Right lobe of liver (tissue), 6 donors: ENCODE measurements at regions not wholly inside any gene's neighbourhood (a gene's known extent, or its start where the extent isn't known, plus 50 kb on each side); places are given as distances from the start of the nearest gene placed in this dataset.

Experiments
- ATAC-seq, 4 donors: fragments of 200-7000 bp; cut with Tn5 transposase; one replicate each; pipeline ENCODE4 v1.9.1; 2020; ENCODE audit warnings: mild to moderate bottlenecking in 4 of 4, moderate library complexity in 4 of 4
- DNase-seq, 3 donors: peaks; one replicate each; pipeline ENCODE4 v3.0.0-alpha.2; 2020
- H3K27ac ChIP-seq, 3 donors: fragments of 200-600 bp; one replicate each; pipeline ENCODE4 v1.8.0; 2022
- H3K27me3 ChIP-seq, 2 donors: fragments of 200-600 bp; one replicate each; pipeline ENCODE4 v1.8.0; 2022
- H3K36me3 ChIP-seq, 4 donors: fragments of 200-600 bp; sonication (generic) in 1 of 4; one replicate each; pipeline versions ENCODE4 v1.5.1 to v1.8.0; 2017 to 2022; ENCODE audit warnings: control low read depth in 1 of 4
- H3K4me1 ChIP-seq, 4 donors: fragments of 200-600 bp; sonication (generic) in 1 of 4; one replicate each; pipeline versions ENCODE4 v1.5.1 to v1.8.0; 2017 to 2022; ENCODE audit warnings: control low read depth in 1 of 4
- H3K4me3 ChIP-seq, 3 donors: fragments of 200-600 bp; one replicate each; pipeline ENCODE4 v1.8.0; 2022
- H3K9me3 ChIP-seq, 4 donors: fragments of 200-600 bp; sonication (generic) in 1 of 4; one replicate each; pipeline versions ENCODE4 v1.5.1 to v1.8.0; 2017 to 2022; ENCODE audit warnings: control low read depth in 1 of 4
- WGBS: methylation state at CpG from one replicate; pipeline ENCODE4 v1.1.6; 2018; ENCODE audit warnings: low coverage, low lambda C conversion rate; ENCODE audit not compliant: insufficient coverage; ENCODE audit errors: missing lambda C conversion rate; 5-methylcytosine and 5-hydroxymethylcytosine counted together
- intact Hi-C, 2 donors: fragments of 100-400 bp; cut with DNase I; formaldehyde crosslinking; loops; one replicate each; pipeline versions ENCODE4 v1.11.2 to v1.14.1; 2022
- small RNA-seq, 2 experiments: library from RNA; depleted of rRNA; stranded (forward); fragments of <200 nt; gene quantifications; one replicate each; pipeline ENCODE3, GENCODE V24; 2016
- TF ChIP-seq, protein P1 (sequence below), 4 donors: fragments of 200-600 bp in 3 of 4; fragments of 450-650 bp in 1 of 4; IDR thresholded peaks; one replicate each; pipeline versions ENCODE4 v1.5.1 to v1.8.0; 2016 to 2022; ENCODE audit warnings: antibody characterized with exemption in 4 of 4, mild to moderate bottlenecking in 2 of 4
- donor health status: DM: no; HTN: yes; CAD: no.
- donor health status: DM: no; HTN: no; CAD: no.
- donor health status: DM: no; HTN: no; CAD: no.
- donor health status: DM: no; HTN: yes; CAD: no.
- donor health status: DM: no; HTN: yes; CAD: no.

DNA sequence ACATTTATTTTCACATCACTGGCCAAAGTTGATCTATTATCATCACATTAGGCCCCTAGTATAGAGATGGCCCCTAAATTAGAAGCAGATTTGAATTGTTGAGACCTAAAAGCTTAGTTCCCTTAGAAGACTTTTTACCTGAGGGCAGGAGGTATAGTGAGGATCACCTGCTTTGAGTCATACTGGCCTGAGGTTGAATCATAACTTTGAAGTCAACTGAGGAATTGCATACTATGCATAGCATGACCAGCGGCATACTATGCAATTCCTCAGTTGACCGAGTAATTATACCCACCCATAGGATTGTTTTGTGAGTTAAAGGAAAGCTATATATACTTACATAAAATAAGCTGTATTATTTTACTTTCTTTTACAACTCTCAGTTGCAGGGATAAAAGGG is 50.3 kb upstream of the DPH5 start:
- no peak for ATAC-seq
- peaks cover 0 to 3% (median 0%) of the 10 kb centered on the region in 4 donors for H3K36me3 ChIP-seq
- no peak for DNase-seq
- no peak overlapping the region for H3K4me3 ChIP-seq
- no peak overlapping the region for H3K27ac ChIP-seq
- TF ChIP-seq, protein P1, sequence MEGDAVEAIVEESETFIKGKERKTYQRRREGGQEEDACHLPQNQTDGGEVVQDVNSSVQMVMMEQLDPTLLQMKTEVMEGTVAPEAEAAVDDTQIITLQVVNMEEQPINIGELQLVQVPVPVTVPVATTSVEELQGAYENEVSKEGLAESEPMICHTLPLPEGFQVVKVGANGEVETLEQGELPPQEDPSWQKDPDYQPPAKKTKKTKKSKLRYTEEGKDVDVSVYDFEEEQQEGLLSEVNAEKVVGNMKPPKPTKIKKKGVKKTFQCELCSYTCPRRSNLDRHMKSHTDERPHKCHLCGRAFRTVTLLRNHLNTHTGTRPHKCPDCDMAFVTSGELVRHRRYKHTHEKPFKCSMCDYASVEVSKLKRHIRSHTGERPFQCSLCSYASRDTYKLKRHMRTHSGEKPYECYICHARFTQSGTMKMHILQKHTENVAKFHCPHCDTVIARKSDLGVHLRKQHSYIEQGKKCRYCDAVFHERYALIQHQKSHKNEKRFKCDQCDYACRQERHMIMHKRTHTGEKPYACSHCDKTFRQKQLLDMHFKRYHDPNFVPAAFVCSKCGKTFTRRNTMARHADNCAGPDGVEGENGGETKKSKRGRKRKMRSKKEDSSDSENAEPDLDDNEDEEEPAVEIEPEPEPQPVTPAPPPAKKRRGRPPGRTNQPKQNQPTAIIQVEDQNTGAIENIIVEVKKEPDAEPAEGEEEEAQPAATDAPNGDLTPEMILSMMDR (IDR thresholded peaks at IDR 0.05), result no peak
- H3K27me3 ChIP-seq, result no peaks in the 10 kb centered on the region
- 89% methylated on average over 2 of the region's 2 CpGs for WGBS
- intact Hi-C loops, result no loop called here
- no peaks in the 10 kb centered on the region for H3K9me3 ChIP-seq
- no peaks in the 10 kb centered on the region for H3K4me1 ChIP-seq

Small RNA genes in the stretch of these regions (small RNA-seq; reads per million reads assigned to genes)
- 0 reads per million in 2 experiments for gene RF00424
